ENCODE measurements at regions not wholly inside any gene's neighbourhood (a gene's known extent, or its start where the extent isn't known, plus 50 kb on each side); places are given as distances from the start of the nearest gene placed in this dataset.
"Not testable (repeated sequence)": the region's sequence is repeated elsewhere in the genome, so short reads cannot be mapped to it uniquely, and the experiment has no call there.

GRCh38 chr3:152724270-152724669, 110.7 kb upstream of the P2RY1 start:
- DNase-seq = no peak

DNA sequence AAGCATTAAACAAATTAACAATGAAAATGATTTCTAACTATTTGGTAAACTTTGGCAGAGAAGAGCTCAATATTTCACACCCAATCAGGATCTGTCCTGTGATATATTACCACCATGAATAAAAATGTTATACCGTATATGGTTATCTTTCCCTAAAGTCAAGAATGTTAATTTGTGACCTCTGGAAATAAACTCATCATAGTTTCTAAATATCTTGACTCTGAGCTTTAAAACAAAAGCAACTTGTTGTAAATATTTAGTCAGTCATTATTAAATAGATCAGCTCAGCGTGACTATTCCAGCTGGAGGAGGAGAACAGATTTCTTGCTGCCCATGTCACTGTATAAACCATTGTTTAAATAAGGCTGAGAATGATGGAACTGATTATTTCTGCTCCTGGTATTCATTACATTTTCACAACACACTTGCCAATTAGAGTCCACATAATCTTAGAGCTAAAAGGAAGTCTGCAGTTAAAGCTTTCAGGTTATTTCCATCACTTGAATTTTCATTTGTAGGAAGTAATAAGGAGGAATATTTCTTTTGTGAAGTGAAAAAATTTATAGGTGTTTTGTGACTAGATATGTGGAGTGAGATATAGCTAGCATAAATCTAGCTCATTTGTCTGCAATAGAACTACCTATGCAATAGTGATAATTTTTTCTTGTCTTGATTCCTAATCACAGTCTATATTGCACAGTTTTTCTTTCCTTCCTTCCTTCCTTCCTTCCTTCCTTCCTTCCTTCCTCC, 106.5 kb upstream of the P2RY1 start:
- DNase-seq = no peak

GRCh38 chr3:152729906-152730305, 105.0 kb upstream of the P2RY1 start:
- DNase-seq = no peak

GRCh38 chr3:152731511-152731910, 103.4 kb upstream of the P2RY1 start:
- no peak for DNase-seq

DNA sequence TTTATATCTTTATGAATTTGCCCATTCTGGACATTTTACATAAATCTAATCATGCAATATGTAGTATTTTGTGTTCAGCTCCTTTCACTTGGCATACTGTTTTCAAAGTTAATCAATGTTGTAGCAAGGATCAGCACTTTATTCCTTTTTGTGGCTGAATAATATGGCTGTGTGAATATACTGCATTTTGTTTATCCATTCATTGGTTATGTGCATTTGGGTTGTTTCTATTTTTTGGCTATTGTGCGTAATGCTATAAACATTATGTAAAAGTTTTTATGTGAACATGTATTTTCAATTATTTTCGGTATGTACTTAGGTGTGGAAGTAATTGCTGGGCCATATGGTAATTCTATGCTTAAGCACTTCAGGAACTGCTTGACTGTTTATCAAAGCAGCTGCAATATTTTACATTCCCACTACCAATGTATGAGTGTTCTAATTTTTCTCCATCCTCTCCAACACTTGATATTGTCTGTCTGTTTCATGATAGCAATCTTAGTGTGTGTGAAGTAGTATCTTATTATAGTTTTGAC, 101.3 kb upstream of the P2RY1 start:
- DNase-seq = no peak

DNA sequence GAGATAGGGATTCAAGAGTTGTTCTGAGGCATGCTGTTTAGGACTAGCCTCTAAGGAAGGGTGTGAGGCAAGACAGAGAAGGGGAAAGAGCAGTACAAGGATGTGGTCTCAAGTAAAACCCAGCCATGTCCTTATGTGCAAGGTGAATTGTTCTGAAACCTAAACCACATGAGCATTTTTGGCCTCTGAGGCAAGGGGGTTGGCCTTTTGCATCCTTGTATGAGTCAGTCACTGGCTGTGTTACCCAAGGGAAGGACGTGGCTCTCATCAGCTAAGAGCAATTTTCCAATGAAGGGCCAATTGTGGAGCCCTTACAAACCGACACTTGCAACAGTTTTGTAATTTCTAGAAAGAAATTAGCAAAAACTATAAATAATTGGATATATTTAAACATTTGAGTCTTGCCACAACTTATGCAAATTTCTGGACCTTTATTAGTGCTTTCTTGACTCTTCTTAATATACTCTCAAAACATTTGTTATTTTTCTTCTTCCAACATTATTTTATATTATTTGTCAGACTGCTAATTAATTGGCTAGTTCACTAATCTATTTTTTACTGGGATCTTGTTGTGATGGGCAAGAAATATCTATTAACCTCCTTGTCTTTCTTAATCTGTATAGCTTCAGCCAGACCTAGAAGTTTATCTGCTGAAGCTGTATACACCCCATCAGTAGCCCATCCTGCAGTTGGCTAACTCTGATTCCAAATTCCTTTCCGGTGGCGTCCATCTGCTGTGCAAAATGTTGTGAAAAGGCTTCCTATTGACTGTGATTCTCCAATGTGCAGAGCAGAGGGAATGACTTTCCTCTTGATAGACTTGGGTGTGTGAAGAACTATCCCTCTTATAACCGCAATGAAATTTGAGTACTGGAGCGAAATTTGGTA, 97.7 kb upstream of the P2RY1 start:
- no peak for DNase-seq

DNA sequence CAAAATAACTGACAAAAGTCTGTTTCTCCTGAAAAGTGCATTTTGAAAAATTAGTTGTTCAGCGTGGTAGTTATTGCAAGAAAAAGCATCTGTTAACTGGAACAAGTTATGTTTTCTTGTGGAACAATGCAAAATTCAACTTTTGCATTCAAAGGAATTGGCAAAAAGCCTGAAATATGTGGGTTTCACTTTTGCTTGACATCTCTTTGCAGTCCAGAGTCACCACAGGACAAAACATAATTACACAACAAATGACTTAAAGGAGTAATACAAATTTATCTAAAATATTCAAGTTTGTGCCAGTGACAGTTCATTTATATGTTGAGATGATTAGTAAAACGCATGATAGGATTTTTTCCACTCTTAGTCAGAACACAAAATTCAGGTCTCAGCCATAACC, 96.3 kb upstream of the P2RY1 start:
- no peak for DNase-seq

DNA sequence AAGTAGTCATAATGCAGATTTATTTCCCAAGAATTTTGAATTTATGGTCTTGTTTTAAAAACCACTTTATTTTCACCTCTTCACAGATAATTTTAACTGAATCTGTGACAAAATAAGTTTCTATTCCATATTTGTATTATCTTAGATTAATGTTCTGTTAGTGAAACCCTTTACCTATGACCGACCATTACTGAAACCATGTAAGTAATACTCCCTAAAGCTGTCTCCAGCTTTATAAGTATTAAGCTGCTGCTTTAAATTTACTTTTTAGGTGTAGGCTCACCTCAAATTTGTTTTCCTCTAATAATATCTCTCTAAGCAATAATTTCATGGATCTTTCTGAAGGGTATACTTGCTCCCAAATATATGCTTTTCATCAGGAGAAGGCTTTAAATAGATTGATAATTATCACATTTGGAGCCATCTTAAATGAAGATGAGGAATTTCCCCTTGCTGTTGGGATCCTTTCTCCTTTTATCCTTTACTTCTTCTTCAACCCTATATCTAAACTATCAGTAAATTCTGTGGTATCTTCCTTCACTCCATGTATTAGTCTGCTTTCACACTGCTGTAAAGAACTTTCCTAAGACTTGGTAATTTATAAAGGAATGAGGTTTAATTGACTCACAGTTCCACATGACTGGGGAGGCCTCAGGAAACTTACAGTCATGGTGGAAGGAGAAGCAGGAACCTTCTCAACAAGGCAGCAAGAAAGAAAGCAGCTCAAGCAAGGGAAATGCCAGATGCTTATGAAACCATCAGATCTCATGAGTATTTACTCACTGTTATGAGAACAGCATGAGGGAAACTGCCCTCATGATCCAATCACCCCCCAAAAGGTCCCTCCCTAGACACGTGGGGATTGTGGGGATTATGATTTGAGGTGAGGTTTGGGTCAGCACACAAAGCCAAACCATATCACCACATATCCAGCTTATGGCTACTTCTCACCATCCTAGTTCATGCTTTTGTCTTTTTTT, 92.3 kb upstream of the P2RY1 start:
- no peak for DNase-seq

- no peak for DNase-seq
Measured at GRCh38 chr3:152745646-152746045, 89.3 kb upstream of the P2RY1 start.

- no peak for DNase-seq
Measured at GRCh38 chr3:152754303-152754702, 80.6 kb upstream of the P2RY1 start.

DNA sequence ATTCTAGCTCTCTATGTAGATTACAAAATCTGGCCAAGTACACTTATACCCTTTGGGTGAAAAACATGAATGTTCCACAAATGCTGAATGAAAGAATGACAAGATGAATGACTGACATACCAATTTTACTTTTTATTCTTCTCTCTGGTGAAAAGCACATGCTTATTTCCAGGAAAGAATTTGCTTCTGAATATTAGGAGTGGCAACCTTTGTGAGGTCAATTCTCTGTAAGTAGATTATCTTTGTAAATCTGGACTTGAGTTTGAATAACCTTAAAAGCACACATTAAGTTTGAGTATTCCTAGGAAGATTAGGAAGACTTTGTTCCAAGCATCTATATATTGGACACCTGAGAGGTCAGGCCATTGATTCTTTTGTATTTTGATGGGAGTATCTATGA, 78.1 kb upstream of the P2RY1 start:
- DNase-seq = no peak

- DNase-seq = no peak
Measured at GRCh38 chr3:152760024-152760563, 74.8 kb upstream of the P2RY1 start.

GRCh38 chr3:152760591-152760990, 74.3 kb upstream of the P2RY1 start:
- DNase-seq = no peak

DNA sequence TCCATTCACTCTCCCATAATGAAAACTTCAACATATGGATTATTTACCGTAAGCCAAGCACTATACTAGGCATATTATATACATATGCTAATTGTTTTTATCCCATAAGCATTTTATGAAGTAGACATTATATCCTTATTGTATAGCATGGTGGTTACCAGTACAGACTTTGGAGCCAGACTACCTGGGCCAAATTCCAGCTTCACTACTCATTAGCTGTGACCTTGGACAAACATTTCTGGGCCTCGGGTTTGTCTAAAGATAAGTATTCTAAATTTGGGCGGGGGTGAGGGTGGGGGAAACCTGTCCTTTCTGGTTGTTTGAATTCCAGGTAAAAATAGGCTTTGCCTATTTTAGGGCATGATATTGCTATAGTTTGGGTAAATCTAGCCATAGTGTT, 66.5 kb upstream of the P2RY1 start:
- no peak for DNase-seq

GRCh38 chr3:152769523-152769922, 65.4 kb upstream of the P2RY1 start:
- DNase-seq = no peak

GRCh38 chr3:152770296-152770695, 64.6 kb upstream of the P2RY1 start:
- DNase-seq = no peak

DNA sequence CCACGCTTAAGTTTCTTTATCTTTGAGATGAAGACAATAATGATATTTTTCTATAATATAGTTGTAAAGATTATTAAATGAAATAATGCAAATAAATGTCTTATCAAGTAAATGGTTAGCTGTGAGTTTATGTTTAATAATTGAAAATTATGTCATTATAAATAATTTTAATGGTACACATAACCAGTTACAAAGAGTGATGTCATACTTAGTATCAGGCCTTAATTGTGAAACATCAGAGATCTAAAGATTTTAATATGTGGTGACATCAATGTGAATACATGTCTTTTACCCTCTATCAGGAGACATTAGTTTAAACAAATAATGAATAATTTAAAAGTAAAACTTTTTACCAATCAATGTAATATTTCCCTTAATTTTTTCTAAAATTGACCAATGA, 63.8 kb upstream of the P2RY1 start:
- DNase-seq = no peak

- DNase-seq = no peak
Measured at GRCh38 chr3:152772674-152773225, 62.2 kb upstream of the P2RY1 start.

- DNase-seq = no peak
Measured at GRCh38 chr3:152773633-152774032, 61.3 kb upstream of the P2RY1 start.

- DNase-seq = not testable (repeated sequence)
Measured at GRCh38 chr3:152774230-152774629, 60.7 kb upstream of the P2RY1 start.

DNA sequence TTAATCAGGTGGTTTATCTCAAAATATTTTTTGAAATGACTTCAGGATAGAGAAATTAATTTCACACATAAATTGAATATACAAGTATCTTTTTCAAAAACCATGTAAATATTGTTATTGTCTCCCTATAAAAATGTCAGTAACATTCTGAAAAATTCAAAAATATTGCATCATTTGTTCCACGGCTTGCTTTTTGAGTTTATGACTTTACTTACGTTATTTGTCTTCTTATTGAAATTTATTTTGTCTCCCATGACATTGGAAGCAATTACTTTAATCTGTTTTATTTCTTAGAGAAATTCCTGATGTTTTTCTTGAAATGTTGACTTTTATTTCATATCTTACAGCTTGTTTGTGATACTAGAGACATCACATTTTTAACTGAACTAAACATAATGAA, 56.9 kb upstream of the P2RY1 start:
- DNase-seq = no peak

DNA sequence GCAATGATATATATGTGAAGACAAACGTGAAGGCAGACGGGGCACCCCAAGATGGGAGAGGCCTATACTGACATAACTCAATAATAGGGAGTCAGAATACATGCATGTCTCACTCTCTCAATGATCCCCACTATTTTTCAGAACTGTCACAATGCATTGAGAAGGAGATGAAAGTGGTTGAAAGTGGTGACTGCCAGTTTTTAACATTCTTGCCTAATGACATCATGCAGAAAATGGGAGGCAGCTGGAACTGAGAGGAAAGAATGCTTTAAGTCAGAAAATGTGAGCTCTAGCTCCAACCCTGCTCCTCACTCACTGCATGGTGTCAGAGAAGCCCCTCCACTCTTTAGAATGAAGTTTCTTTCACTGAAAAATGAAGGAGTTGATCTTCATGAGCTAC, 55.3 kb upstream of the P2RY1 start:
- no peak for DNase-seq
